CD4-positive, alpha-beta T cell treated with Interleukin-4 for 1 hour (primary cell): ENCODE measurements at regions not wholly inside any gene's neighbourhood (a gene's known extent, or its start where the extent isn't known, plus 50 kb on each side); places are given as distances from the start of the nearest gene placed in this dataset.
A peak's percentile ranks its signal among the peaks of the same experiment; 100 is the strongest.

Experiments
- DNase-seq, 2 donors: peaks; one replicate each; pipeline ENCODE4 v3.0.0-alpha.2; 2020 to 2022

DNA sequence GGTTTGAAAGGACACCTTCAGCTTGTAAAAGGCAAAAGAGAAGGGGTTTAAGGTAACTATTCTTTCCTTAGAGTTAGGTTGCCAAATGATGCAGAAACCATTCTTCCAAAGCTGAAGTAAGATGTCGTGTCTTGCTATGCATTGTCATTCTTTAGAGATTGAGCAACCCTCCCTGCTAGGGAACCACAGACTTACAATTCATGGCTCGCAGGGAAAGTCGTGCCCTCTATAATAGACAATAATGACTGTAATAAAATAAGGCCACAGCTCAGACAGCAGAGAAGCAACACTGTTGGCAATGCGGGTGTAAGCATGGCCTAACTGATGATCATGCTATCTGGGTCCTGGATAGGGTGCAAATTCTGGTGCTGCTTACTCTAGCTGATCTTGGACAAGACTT is 129.6 kb upstream of the CDH13 start:
- DNase-seq, result no peak

DNA sequence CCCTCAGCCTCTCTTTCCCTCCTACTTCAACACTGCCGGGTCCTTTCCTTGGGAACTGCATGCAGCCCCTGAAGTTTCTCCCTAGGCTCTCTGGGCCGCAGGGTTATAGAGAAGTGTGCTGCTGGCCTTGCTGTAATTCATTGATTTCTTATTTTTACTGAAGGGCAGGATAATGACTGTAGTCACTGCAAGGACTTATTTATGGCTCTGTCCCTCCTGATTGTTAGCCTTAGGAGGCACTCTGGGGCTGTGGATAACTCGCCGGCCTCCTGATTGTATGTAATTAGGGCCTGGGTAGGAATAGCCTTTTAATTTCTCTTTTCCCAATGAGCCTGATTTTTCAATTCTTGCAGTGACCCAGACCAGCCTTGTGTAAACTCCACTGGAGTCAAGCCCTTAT is 138.3 kb upstream of the CDH13 start:
- DNase-seq, result no peak

DNA sequence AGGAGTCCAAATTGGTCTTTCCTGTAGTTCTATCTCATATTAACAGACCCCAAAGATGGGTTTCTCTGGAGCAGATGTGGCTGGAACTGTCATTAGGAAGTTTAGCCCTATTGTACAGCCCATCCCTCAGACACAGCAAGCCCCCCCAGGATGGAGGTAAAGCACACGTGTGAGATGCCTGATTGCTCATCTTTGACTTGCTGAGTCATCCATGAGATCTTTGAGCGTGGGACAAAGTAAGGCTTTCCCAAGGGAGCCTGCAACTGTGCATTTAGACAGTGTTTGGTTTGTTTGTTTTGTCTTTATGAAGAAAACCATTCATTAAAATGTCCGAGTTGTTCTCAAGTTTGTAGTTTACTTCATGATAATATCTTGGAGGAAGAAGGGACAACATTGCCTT is 145.3 kb upstream of the CDH13 start:
- no peak for DNase-seq

DNA sequence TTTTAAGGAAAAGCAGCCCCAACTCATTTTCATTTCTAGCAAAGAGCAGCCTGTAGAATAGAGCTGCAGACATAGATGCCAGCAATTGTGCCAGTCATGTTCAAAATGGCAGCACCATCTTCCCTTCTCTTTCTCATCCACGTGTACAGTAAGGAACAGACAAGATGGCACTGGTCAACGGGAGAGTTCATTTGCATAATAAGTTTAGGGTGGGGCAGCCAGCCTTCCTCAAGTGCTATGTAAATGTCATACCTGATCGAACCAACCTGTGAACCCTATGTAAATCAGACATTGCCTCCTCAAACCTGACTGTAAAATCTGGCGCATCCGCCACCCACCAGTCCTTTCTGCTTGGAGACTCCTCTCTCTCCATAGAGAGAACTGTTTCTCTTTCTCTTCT is 150.0 kb upstream of the CDH13 start:
- no peak for DNase-seq

DNA sequence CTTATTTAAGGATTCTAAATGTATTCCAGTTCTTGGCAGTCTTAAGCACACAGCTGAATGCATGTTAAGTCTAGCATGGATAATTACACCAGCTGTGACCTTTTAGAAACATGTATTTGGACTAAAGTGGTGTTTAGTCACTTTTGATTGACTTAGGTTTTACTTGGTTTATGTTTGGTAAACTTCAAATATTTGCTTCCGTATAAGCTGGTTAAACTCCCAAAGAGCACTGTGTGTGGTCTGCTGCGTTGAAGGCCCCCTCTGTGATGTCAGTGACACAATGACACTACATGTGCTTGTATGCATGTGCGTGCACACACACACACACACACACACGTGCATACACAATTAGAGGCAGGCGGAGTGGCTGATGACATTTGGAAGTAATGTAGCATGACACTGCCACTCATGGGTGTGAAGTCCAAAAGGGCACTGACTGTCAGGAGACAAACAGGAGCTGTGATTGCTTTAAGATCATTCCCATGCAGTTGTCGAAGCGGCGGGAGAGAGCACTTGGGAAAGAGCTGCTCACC is 156.1 kb upstream of the CDH13 start:
- no peak for DNase-seq

DNA sequence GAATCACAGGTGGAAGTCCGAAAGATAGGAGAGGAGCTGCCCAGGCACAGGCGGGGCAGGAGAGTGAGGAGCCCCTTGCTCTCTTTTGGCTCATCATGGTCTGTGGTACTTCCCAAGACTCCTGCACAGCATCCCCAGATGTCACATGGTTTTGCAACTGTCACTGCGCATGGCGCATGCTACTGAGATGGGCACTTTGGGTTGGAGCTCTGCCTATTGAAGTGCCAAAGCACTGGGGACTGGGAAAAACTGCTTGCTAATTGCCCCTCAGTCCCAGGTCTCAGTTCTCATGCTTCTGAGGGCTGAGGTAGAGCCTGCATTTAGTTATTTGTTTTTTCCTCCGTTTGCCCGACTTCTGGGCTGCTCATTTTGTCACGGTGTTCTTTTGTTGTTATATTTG is 156.8 kb upstream of the CDH13 start:
- DNase-seq, result no peak

DNA sequence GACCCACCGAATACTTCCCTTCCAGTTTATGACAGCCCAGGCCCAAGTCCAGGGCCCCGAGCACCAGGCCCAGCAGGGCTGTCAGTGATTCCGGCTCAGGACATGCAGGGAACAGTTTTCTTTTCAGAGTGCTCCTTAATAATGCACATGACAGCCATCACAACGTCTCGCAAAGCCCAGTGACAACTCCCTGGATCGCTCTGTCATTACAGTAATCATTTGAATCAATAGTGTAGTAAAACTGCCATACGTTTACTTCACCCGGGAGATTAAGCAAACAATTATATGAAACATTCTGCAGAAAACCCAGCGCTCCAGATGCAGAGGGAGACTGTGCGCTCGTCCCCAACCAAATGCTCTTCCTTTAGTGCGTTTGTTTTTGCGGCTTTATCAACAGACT is 162.6 kb upstream of the CDH13 start:
- DNase-seq, result no peak

DNA sequence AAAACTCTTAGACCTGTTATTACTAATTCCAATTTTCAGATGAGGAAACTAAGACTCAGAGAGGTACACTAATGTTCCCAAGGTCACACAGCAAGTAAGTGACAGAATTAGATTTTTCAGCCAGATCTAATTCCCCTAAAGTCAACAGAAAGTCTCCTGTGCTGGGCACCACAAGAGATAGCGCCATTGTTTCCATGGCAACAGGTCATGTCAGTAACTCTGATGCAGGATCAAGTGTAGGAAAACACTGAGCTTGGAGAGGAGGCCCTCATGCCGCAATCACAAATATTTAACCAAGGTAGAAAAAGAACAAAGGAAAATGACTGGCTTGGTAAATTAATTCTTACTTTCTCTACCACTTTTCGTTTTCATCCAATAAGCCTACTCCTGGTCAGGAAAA is 166.0 kb upstream of the CDH13 start:
- DNase-seq, result no peak

DNA sequence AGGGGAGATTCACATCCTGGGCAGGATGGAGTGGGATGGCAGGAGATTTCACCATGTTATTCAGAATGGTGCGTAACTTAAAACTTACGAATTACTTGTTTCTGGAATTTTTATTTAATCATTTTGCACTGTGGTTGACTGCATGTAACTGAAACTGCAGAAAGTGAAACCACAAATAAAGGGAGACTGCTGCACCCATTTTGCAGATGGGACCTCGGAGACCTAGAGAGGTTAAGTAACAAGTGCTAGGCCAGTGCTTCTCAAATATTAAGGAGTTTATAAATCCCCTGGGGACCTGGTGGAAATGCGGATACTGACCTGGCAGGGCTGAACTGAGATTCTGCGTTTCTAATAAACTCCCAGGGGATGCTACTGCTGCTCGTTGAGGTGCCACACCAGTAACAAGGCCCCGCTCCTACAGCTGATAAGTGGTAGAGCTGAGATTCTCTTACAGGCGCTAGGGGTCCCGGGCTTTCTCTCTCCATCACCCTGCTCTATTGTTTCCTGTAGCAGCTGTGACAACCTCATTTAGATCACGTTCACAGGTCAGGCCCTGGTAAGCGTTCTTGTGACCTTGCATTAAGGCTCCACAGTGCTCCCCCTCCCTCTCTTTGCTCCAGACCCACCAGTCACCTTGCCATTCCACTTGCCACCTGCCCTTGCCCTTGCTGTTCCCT is 167.1 kb upstream of the CDH13 start:
- DNase-seq, result no peak

DNA sequence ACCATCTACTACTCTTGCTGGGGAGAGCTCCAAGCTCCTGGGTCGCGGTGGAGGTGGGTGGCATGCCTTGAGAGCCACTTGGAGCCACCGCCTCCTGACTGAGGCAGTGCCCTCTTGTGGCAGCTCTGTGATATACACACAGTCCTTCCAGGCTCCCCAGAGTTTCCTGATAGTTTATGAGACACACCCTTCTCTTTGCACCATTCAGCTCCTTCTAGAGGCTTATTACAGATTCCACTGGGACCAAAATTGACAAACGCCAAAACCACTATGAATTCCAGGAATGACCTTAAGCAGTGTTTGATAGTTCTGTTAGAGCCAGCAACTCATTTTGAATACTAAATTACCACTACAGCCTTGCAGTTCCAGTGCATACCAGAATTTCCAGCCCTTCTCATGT is 170.1 kb upstream of the CDH13 start:
- peak in 1 of 2 donors; percentile 39 for DNase-seq

DNA sequence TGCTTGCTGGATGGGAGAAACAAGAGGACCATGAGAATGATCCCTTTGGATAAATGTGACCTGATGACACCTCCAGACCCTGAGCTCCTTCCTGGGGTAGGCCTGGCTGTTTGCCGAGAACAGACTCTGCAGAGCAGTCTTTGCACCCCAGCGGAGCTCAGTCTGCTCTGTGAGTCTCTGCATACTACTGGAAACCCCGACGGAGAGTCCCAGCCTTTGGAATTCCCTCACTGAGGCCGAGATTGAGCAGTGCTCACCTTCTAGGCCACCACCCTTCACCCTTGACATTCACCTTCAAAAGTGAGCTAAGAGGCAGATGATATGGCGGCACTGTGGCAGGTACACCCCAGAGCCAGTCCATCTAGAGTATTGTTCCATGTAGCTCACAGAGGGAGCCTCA is 172.2 kb upstream of the CDH13 start:
- DNase-seq, result no peak

DNA sequence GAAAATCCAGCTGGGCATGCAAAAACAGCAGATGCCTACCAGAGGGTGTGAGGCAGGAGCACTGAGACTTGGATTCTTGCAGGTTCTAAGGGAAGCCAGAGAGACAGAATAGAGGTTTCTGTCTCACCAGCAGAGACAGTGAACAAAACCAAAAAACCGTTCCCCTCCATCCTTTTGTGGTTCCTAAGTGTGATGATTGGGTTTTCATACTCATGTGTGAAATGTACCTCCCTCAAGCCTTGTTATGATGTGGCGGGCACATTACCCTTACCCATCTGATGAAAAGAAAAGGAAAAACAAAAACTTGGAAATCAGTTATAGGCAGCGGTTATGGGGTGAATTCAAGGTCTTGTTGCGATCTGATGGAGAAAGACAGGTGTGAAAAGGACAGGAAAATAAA is 172.6 kb upstream of the CDH13 start:
- DNase-seq, result no peak

DNA sequence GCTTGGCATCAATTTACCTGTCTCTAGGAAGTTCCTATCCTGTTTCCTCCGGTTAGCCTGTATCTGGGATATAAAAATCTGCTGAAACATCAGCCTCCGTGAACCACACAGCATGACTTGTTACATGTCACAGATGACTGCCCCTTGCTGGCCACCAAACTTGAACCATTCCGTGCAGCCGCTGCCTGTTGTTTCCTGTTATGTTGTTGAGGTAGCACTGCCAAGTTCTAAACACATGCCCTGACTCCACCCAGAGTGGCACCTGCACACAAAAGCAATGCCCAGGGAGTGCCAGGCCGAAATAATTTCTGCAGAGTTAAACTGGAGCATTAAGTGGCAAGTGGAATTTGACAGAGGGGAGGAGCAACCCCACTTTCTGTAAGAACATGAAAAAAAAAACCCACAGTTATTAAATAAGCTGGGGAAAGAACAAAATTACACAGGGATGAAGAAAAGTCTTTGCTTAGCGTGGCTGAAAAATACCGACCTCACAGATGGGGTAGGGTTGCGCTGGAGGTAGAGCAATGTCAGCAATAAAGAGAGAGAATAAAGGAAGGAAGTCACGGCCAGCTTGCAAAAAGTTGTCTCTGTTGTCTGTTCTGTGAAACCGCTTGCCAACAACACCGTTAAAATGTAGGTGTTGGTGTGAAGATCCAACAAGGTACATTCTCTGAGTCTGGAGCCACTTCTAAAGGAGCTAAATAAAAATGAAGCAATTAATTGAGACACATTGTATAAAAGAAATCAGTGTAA is 174.6 kb upstream of the CDH13 start:
- no peak for DNase-seq

DNA sequence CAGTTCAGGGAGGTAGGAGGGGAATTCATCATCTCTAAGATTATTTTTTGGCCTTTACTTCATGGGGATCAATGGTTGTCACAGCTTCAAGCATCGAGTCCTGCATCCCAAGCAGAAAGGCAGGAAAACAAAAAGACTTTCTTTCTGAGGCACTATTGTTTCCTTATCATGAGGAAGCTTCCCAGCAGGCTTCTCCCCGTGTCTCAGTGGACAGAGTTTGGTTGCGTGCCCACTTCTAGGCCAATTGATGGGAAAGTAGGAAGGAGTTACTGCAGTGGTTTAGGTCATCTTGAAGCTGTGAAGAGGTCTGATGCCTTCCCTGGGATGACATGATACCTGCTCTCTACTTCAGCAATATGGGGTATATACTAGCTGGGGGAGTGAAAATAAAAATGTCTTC is 175.3 kb upstream of the CDH13 start:
- DNase-seq, result no peak

DNA sequence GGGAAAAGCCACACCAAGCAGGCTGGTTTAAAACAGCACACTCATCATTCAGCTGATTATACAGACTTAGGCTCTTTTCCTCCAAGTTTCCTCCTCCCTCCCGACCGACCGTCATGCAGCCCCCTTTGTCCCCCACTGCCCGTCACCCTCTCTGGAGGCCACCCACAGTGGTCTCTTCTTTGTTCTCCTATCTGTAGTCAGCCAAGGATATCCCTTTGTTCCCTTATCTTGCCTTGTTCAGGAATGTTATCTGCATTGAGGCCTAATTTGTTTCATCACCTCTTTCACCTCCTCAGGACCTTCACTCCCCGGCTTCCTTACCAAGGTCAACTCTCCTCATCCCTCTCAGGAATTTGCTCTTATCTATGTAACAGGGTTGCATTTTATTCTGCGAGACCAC is 186.4 kb upstream of the CDH13 start:
- no peak for DNase-seq

DNA sequence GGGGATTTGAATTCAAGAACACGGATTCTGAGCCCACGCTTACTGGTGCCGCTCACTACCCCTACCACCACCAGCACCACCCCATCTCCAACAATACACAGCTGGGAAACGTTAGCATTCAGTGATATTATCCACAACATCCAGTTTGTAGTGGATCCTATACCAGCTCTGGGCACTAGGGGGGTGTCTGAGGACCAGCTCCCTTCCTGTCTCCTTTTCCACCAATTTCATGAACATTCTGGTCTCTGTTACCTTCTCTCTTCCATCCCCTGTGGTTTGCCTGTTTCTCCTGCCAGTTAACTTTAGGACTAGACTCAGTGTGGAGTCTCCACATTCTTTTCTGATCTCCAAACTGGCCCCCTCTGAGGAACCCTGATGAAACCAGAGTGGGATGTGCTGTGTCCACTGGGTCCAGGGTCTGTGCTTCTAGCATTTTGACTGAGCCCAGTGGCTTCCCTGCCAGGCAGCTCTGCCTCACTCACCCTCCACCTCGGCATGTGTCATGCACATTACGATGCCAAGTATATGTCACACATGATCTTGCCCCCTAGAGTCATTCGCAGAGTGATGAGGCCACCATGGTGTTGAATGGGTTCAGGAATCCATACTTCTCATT is 187.0 kb upstream of the CDH13 start:
- DNase-seq, result no peak

DNA sequence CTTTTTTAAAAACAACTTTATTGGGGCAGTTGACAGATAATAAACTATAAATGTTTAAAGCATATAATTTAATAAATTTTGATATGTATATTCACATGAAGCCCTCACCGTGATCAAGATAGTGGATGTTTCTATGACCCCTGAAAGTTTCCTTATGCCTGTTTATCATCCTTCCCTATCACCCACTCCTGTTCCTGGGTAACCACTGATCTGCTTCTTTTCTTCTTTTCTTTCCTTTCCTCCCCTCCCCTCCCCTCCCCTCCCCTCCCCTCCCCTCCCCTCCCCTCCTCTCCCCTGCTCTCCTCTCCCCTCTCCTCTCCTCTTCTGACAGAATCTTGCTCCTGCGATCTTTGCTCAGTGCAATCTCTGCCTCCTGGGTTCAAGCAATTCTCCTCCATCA is 193.7 kb upstream of the CDH13 start:
- no peak for DNase-seq

DNA sequence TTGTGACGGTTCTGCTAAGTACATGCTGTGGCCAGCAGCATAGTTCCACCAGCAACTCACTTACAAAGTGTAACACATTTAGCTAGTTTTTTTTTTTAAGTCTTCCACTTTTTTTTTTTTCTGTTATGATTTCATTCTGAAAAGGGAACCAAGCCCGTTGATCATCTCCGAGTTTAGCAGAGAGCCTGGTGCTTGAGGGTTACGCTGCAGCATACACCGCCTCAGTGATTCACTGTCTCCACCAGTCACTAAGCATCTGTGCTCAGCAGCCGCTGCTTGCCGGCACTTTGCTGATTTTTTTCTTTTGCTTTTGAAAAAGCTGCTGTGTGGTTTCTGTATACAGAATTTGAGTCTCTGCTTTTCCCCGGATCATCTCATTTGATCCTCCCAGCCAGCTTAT is 194.5 kb upstream of the CDH13 start:
- DNase-seq, result no peak

DNA sequence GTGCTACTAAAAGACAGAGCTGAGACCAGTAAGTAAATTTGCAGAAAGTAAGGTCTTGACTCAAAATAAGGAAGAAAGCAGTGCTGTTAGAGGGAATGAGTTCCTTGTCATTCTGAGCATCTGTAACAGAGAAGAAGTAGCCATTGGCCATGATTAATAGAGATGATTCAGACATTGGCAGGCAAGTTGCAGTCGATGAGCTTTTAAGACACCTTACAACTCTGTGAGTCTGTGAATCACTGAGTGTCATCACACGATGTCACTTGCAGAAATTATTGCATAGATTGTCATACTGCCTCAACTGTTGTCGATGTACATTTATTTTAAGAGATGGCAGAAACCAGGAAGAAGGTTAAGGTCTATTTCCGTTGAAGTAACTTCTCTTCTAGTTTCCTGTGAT is 201.1 kb upstream of the CDH13 start:
- DNase-seq, result no peak

DNA sequence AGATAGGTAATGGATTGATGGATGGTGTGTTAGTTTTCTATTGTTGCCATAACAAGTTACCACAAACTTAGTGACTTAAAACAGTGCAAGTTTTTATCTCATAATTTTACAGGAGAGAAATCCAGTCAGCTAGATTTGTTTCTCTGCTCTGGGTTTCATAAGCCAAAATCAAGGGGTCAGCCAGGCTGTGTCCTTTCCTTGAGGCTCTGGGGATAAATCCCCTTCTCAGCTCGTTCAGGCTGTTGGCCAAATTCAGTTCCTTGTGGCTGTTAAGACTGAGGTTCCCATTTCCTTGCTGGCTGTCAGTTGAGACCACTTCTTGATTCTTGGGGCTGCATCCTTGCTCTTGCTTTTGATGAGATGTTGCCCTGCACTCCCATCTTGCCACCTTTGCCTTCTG is 204.9 kb upstream of the CDH13 start:
- no peak for DNase-seq

DNA sequence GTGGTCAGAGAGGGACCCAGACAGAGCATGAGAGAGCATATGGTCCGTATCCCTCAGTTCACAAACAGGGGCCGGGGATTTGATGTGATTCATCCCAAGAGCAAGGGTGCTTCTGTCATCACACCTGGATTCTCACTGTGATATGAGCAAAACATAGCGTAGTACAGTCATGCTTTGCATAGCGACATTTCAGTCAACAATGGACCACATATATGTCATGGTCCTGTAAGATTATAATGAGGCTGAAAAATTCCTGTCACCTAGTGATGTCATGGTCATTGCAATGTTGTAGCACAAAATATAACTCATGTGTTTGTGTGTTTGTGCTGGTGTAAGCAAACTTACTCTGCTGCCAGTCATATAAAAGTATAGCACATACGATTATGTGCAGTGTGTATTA is 207.4 kb upstream of the CDH13 start:
- DNase-seq, result no peak

DNA sequence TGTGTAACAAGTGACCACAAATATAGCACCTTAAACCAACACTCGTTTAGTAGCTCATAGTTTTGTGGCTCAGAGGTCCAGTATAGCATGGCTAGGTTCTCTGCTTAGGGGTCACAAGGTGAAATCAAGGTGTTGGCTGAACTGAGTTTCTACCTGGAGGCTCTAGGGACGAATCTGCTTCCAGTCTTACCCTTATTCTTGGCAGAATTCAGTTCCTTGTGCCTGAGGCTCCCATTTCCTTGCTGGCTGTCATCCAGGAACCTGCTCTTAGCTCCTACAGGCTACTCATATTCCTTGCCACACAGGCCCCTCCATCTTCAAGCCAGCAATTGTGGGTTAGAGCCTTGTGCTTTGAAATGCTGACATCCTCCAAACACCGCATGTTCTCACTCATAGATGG is 212.3 kb upstream of the CDH13 start:
- DNase-seq, result no peak

DNA sequence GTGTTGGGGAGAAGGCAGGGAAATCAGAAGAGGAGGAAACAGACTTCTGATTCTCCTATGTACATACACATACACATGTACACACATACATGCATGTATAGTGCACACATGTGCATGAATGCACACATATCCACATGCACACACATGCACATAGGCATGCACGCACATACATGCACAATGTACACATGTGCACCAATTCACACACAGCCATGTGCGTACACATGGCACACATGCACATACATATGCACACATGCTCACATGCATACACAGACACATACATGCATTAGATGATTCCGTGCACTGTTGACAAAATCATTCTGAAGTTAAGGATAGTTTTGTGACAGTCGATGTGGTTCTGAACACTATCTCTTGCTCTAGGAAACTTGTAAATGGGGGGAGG is 214.0 kb upstream of the CDH13 start:
- DNase-seq, result no peak

DNA sequence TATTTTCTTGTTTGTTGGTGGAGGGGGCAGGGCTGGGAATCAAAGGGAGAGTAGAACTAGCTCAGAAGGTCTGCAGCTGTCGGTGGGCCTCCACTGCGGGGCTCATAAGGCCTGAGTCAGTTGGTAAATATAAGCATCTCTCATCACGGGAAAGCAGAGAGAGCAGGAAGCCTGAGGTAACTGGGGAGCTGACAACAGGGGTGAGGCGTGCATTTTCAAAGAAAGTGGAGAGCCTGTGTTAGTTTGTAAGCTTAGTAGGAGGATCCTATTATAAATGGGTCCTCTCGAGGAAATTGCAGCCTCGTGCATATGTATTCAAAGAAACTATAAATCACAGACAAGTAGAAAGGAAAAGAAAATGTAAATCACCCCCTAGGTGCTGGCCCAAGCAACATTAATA is 221.0 kb upstream of the CDH13 start:
- no peak for DNase-seq
